A549 (cell line): ENCODE measurements at regions not wholly inside any gene's neighbourhood (a gene's known extent, or its start where the extent isn't known, plus 50 kb on each side); places are given as distances from the start of the nearest gene placed in this dataset.

ENCODE experiments used
- ATAC-seq, 2 experiments: fragments of 200-7000 bp in 1 of 2; fragments of >200 bp in 1 of 2; cut with Nextera tagmentation in 1 of 2; cut with Tn5 transposase in 1 of 2; 3 replicates each; pipeline versions ENCODE4 v1.8.0 to v1.9.1; 2018 to 2020; ENCODE audit warnings: mild to moderate bottlenecking in 1 of 2, moderate library complexity in 1 of 2
- CTCF ChIA-PET: fragments of 300-600 bp; sonication (Branson Sonifier 250); formaldehyde crosslinking; extraction: SDS; loops from one replicate; lab custom pipeline; 2021; ENCODE audit warnings: antibody characterized with exemption, inconsistent platforms; lab: Yijun Ruan, JAX
- POLR2A ChIA-PET: fragments of 350-600 bp; formaldehyde crosslinking; extraction: SDS; loops from one replicate; lab custom pipeline; 2021; ENCODE audit warnings: antibody characterized with exemption, inconsistent platforms; lab: Yijun Ruan, JAX
- DNase-seq, 2 experiments: peaks; one replicate each; pipeline versions ENCODE4 v3.0.0 to v3.0.0-alpha.2; 2011 to 2016; ENCODE audit warnings: low read depth in 1 of 2, low spot score in 1 of 2
- FAIRE-seq: peaks from 2 replicates; lab custom pipeline; 2011; peaks lifted over from hg19 to GRCh38; lab: Jason Lieb, UNC
- H3K27ac ChIP-seq, 2 experiments: fragments of >200 bp; sonication (Bioruptor Twin); formaldehyde crosslinking; 3 replicates each; pipeline ENCODE4 v1.5.1; 2016 to 2017
- H3K4me1 ChIP-seq: fragments of >200 bp; sonication (Bioruptor Twin); formaldehyde crosslinking; 3 replicates; pipeline ENCODE4 v1.6.1; 2016
- H3K4me2 ChIP-seq: fragments of >200 bp; sonication (Bioruptor Twin); formaldehyde crosslinking; 3 replicates; pipeline ENCODE4 v1.6.1; 2016
- H3K4me3 ChIP-seq: fragments of >200 bp; sonication (Bioruptor Twin); formaldehyde crosslinking; 3 replicates; pipeline ENCODE4 v1.5.1; 2016
- H3K9me3 ChIP-seq: fragments of >200 bp; sonication (Bioruptor Twin); formaldehyde crosslinking; 3 replicates; pipeline ENCODE4 v1.6.1; 2016
- CBX2 ChIP-seq: fragments of 200-600 bp; sonication (generic); IDR thresholded peaks from 2 replicates; pipeline ENCODE4 v1.6.1; 2016; ENCODE audit warnings: low read depth, mild to moderate bottlenecking, borderline replicate concordance
- CHD2 ChIP-seq: fragments of 150-350 bp; IDR thresholded peaks from 2 replicates; pipeline ENCODE4 v1.6.1; 2014; ENCODE audit warnings: low read length; ENCODE audit not compliant: partially characterized antibody
- EHF ChIP-seq: fragments of 250-450 bp; sonication (Bioruptor Pico); IDR thresholded peaks from 2 replicates; pipeline ENCODE4 v1.5.0; 2020; ENCODE audit warnings: mild to moderate bottlenecking
- EP300 ChIP-seq, 2 experiments: fragments of >200 bp; sonication (Bioruptor Twin); formaldehyde crosslinking; IDR thresholded peaks; 2 replicates in 1 of 2; 3 replicates in 1 of 2; pipeline ENCODE4 v1.6.1; 2016 to 2017
- FOSB ChIP-seq: fragments of 250-450 bp; sonication (Bioruptor Pico); IDR thresholded peaks from 2 replicates; pipeline ENCODE4 v1.5.0; 2020; ENCODE audit warnings: mild to moderate bottlenecking, moderate library complexity
- GATA3 ChIP-seq: IDR thresholded peaks from 2 replicates; pipeline ENCODE4 v1.6.1; 2012; ENCODE audit warnings: borderline replicate concordance
- HOXB13 ChIP-seq: fragments of 250-450 bp; sonication (Bioruptor Pico); IDR thresholded peaks from 2 replicates; pipeline ENCODE4 v1.5.0; 2020; ENCODE audit warnings: low read depth, mild to moderate bottlenecking, moderate library complexity
- HOXB5 ChIP-seq: fragments of 250-450 bp; sonication (Bioruptor Pico); IDR thresholded peaks from 2 replicates; pipeline ENCODE4 v1.5.0; 2020; ENCODE audit warnings: mild to moderate bottlenecking, moderate library complexity
- JUN ChIP-seq, 2 experiments: fragments of >200 bp; sonication (Bioruptor Twin); formaldehyde crosslinking; IDR thresholded peaks; 2 replicates in 1 of 2; 3 replicates in 1 of 2; pipeline ENCODE4 v1.6.1; 2016 to 2017
- MAFK ChIP-seq: fragments of 450-650 bp; IDR thresholded peaks from 2 replicates; pipeline ENCODE4 v1.6.1; 2014; ENCODE audit not compliant: partially characterized antibody
- MYC ChIP-seq: IDR thresholded peaks from 2 replicates; pipeline ENCODE4 v1.6.1; 2012; ENCODE audit warnings: mild to moderate bottlenecking, inconsistent platforms, low read length, improper control_type of control experiment, borderline replicate concordance
- NPAS2 ChIP-seq: fragments of 250-450 bp; sonication (Bioruptor Pico); IDR thresholded peaks from 2 replicates; pipeline ENCODE4 v1.8.0; 2022; ENCODE audit warnings: mild to moderate bottlenecking, moderate library complexity, borderline replicate concordance
- RAD21 ChIP-seq, 2 experiments: fragments of >200 bp in 1 of 2; sonication (Bioruptor Twin) in 1 of 2; formaldehyde crosslinking in 1 of 2; IDR thresholded peaks in 1 of 2; conservative IDR thresholded peaks in 1 of 2; 2 replicates in 1 of 2; 3 replicates in 1 of 2; pipeline ENCODE4 v1.6.1; 2012 to 2018; ENCODE audit warnings: inconsistent platforms in 1 of 2
- RFX5 ChIP-seq: fragments of 450-650 bp; IDR thresholded peaks from 2 replicates; pipeline ENCODE4 v1.7.1; 2014; ENCODE audit warnings: antibody characterized with exemption, mild to moderate bottlenecking, moderate library complexity
- RNF2 ChIP-seq: fragments of 200-600 bp; sonication (generic); IDR thresholded peaks from 2 replicates; pipeline ENCODE4 v1.6.1; 2016; ENCODE audit warnings: low read depth, mild to moderate bottlenecking, antibody characterized with exemption, moderate library complexity, borderline replicate concordance
- SMC3 ChIP-seq: fragments of >200 bp; sonication (Bioruptor Twin); formaldehyde crosslinking; IDR thresholded peaks from 3 replicates; pipeline ENCODE4 v1.6.1; 2018; ENCODE audit warnings: inconsistent platforms
- SREBF2 ChIP-seq: fragments of 450-650 bp; IDR thresholded peaks from 2 replicates; pipeline ENCODE4 v1.6.1; 2014; ENCODE audit warnings: mild to moderate bottlenecking, moderate library complexity
- ZFP36 ChIP-seq: fragments of 450-650 bp; IDR thresholded peaks from 2 replicates; pipeline ENCODE4 v1.6.1; 2014; ENCODE audit warnings: borderline replicate concordance; ENCODE audit not compliant: partially characterized antibody
- ZSCAN20 ChIP-seq: fragments of 250-450 bp; sonication (Bioruptor Pico); IDR thresholded peaks from 2 replicates; pipeline ENCODE4 v1.8.0; 2022; ENCODE audit warnings: mild to moderate bottlenecking, moderate library complexity
- WGBS: methylation state at CpG from one replicate; pipeline ENCODE4 v1.1.6; 2017; ENCODE audit errors: missing lambda C conversion rate; 5-methylcytosine and 5-hydroxymethylcytosine counted together
- TF ChIP-seq, protein P1 (sequence below): fragments of 450-650 bp; IDR thresholded peaks from 2 replicates; pipeline ENCODE4 v1.6.1; 2014; ENCODE audit warnings: antibody characterized with exemption
- TF ChIP-seq, protein P2 (sequence below): fragments of >200 bp; sonication (Bioruptor Twin); formaldehyde crosslinking; IDR thresholded peaks from 2 replicates; pipeline ENCODE4 v1.6.1; 2016
- TF ChIP-seq, protein P3 (sequence below): fragments of 250-450 bp; sonication (Bioruptor Pico); IDR thresholded peaks from 2 replicates; pipeline ENCODE4 v1.5.0; 2020; ENCODE audit warnings: low read depth, mild to moderate bottlenecking, moderate library complexity
- TF ChIP-seq, protein P4 (sequence below): fragments of 200-600 bp; sonication (generic); IDR thresholded peaks from 2 replicates; pipeline ENCODE4 v1.6.1; 2016; ENCODE audit warnings: antibody characterized with exemption, mild to moderate bottlenecking, moderate library complexity
- TF ChIP-seq, protein P5 (sequence below): fragments of >200 bp; sonication (Bioruptor Twin); formaldehyde crosslinking; IDR thresholded peaks from 3 replicates; pipeline ENCODE4 v1.6.1; 2016
- TF ChIP-seq, protein P6 (sequence below): IDR thresholded peaks from 2 replicates; pipeline ENCODE4 v1.6.1; 2012

DNA sequence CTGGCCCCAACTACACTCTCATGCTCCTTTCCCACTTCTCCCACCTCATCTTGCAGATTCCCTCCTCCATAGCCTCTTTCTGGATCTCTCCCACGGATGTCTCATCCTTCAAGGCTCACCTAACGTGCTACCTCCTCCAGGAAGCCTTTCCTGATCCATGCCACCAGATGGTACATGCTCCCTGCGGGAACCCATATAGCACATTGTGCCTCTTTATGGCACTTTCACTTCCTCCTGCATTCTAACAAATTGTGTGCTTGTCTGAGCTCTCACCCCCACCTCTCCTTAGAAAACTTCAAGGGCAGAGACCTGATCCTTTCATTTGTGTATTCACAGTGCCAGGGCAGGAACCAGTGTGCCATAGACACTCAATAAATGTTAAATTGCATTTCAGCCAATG is 63.0 kb downstream of the HES1 start:
- Histone ChIP-seq H3K4me2 (no peak overlapping the region), H3K4me1 (no peaks in the 10 kb centered on the region), H3K9me3 (no peaks in the 10 kb centered on the region), H3K4me3 (no peak overlapping the region), H3K27ac (no peak overlapping the region)
- TF ChIP-seq SMC3 (no peak), EP300 (IDR thresholded peaks at IDR 0.05) (no peak), RFX5 (no peak), SREBF2 (no peak), RAD21 (conservative IDR thresholded peaks at IDR 0.05 in 1 of 2, IDR thresholded peaks at IDR 0.05 in 1 of 2) (no peak)
- TF ChIP-seq, protein P1, sequence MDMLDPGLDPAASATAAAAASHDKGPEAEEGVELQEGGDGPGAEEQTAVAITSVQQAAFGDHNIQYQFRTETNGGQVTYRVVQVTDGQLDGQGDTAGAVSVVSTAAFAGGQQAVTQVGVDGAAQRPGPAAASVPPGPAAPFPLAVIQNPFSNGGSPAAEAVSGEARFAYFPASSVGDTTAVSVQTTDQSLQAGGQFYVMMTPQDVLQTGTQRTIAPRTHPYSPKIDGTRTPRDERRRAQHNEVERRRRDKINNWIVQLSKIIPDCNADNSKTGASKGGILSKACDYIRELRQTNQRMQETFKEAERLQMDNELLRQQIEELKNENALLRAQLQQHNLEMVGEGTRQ: no peak
- ChIA-PET CTCF (no interaction called here), POLR2A (no interaction called here)
- no peak for FAIRE-seq
- ATAC-seq: no peak
- WGBS: 49% methylated on average over 3 of the region's 3 CpGs
- no peak for DNase-seq

DNA sequence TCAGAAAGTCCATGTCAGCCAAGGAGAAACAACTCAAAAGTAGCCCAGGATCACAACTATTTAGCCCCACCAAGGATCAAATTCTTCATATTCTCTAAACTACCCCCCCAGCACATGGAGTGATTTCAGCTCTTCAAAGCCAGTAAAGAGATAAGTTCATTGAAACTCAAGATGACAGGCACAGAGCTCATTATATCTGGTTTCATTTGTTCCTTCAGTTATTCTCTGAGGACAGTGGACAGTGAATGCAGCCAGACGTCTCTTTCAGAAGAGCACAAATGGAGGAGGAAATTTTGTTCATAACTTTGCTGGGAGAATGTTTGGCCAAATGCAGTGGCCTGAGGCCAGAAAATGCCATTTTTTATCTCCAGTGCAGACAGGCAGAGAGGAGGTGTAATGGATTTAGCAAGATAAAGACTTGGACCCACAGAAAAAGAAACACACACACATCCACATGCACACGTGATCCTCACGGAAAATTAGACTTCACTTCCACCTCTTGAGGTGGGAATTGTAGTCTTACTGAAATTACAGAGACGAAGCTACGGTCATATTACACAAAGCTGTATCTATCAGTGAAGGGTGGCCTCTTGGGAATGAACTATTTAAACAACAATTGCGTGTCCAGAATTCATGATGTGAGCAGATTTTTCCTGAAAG is 64.6 kb downstream of the HES1 start:
- H3K9me3 ChIP-seq: no peaks in the 10 kb centered on the region
- H3K4me3 ChIP-seq: no peak overlapping the region
- H3K4me1 ChIP-seq: no peaks in the 10 kb centered on the region
- no peak for ATAC-seq
- TF ChIP-seq CHD2 (no peak), NPAS2 (CRISPR knock-in tag) (no peak), HOXB5 (CRISPR knock-in tag) (no peak), CBX2 (no peak), MYC (no peak), HOXB13 (no peak), JUN (IDR thresholded peaks at IDR 0.05) (no peak), RFX5 (no peak), FOSB (CRISPR knock-in tag) (no peak), ZSCAN20 (CRISPR knock-in tag) (no peak), RNF2 (no peak), EHF (CRISPR knock-in tag) (no peak), GATA3 (no peak), ZFP36 (no peak), MAFK (no peak)
- TF ChIP-seq, protein P2, sequence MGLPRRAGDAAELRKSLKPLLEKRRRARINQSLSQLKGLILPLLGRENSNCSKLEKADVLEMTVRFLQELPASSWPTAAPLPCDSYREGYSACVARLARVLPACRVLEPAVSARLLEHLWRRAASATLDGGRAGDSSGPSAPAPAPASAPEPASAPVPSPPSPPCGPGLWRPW: no peak
- TF ChIP-seq, protein P3, sequence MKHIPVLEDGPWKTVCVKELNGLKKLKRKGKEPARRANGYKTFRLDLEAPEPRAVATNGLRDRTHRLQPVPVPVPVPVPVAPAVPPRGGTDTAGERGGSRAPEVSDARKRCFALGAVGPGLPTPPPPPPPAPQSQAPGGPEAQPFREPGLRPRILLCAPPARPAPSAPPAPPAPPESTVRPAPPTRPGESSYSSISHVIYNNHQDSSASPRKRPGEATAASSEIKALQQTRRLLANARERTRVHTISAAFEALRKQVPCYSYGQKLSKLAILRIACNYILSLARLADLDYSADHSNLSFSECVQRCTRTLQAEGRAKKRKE (CRISPR knock-in tag): no peak
- TF ChIP-seq, protein P4, sequence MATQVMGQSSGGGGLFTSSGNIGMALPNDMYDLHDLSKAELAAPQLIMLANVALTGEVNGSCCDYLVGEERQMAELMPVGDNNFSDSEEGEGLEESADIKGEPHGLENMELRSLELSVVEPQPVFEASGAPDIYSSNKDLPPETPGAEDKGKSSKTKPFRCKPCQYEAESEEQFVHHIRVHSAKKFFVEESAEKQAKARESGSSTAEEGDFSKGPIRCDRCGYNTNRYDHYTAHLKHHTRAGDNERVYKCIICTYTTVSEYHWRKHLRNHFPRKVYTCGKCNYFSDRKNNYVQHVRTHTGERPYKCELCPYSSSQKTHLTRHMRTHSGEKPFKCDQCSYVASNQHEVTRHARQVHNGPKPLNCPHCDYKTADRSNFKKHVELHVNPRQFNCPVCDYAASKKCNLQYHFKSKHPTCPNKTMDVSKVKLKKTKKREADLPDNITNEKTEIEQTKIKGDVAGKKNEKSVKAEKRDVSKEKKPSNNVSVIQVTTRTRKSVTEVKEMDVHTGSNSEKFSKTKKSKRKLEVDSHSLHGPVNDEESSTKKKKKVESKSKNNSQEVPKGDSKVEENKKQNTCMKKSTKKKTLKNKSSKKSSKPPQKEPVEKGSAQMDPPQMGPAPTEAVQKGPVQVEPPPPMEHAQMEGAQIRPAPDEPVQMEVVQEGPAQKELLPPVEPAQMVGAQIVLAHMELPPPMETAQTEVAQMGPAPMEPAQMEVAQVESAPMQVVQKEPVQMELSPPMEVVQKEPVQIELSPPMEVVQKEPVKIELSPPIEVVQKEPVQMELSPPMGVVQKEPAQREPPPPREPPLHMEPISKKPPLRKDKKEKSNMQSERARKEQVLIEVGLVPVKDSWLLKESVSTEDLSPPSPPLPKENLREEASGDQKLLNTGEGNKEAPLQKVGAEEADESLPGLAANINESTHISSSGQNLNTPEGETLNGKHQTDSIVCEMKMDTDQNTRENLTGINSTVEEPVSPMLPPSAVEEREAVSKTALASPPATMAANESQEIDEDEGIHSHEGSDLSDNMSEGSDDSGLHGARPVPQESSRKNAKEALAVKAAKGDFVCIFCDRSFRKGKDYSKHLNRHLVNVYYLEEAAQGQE: no peak
- TF ChIP-seq, protein P5, sequence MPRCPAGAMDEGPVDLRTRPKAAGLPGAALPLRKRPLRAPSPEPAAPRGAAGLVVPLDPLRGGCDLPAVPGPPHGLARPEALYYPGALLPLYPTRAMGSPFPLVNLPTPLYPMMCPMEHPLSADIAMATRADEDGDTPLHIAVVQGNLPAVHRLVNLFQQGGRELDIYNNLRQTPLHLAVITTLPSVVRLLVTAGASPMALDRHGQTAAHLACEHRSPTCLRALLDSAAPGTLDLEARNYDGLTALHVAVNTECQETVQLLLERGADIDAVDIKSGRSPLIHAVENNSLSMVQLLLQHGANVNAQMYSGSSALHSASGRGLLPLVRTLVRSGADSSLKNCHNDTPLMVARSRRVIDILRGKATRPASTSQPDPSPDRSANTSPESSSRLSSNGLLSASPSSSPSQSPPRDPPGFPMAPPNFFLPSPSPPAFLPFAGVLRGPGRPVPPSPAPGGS: no peak
- TF ChIP-seq, protein P6, sequence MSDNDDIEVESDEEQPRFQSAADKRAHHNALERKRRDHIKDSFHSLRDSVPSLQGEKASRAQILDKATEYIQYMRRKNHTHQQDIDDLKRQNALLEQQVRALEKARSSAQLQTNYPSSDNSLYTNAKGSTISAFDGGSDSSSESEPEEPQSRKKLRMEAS: no peak
- no peak for DNase-seq
- H3K4me2 ChIP-seq: no peak overlapping the region
- 84% methylated on average over 6 of the region's 6 CpGs for WGBS
- no peak overlapping the region for H3K27ac ChIP-seq
- FAIRE-seq: no peak
- CTCF ChIA-PET: no interaction called here
- POLR2A ChIA-PET: no interaction called here
